Psoas muscle (tissue), 7 donors: ENCODE measurements at regions not wholly inside any gene's neighbourhood (a gene's known extent, or its start where the extent isn't known, plus 50 kb on each side); places are given as distances from the start of the nearest gene placed in this dataset.

Source experiments
- ATAC-seq, 4 donors: fragments of 200-7000 bp; cut with Tn5 transposase; one replicate each; pipeline ENCODE4 v1.9.1; 2020; ENCODE audit warnings: moderate library complexity in 3 of 4, mild to moderate bottlenecking in 2 of 4
- DNase-seq, 2 donors: peaks; one replicate each; pipeline ENCODE4 v3.0.0-alpha.2; 2020
- H3K27ac ChIP-seq: fragments of 200-600 bp; one replicate; pipeline ENCODE4 v1.8.0; 2022
- H3K27me3 ChIP-seq, 3 donors: fragments of 200-600 bp in 1 of 3; one replicate each; pipeline versions ENCODE4 v1.6.1 to v1.8.0; 2013 to 2022; ENCODE audit warnings: low read length in 2 of 3, mild to moderate bottlenecking in 2 of 3, moderate library complexity in 1 of 3; ENCODE audit not compliant: insufficient read depth in 3 of 3
- H3K36me3 ChIP-seq, 2 donors: fragments of 200-600 bp in 1 of 2; one replicate each; pipeline versions ENCODE4 v1.6.1 to v1.8.0; 2013 to 2022; ENCODE audit warnings: low read depth in 1 of 2, mild to moderate bottlenecking in 1 of 2, moderate library complexity in 1 of 2; ENCODE audit not compliant: insufficient read depth in 1 of 2
- H3K4me1 ChIP-seq: fragments of 200-600 bp; one replicate; pipeline ENCODE4 v1.8.0; 2022
- H3K4me3 ChIP-seq: fragments of 200-600 bp; one replicate; pipeline ENCODE4 v1.8.0; 2022; ENCODE audit warnings: mild to moderate bottlenecking
- H3K9me3 ChIP-seq: fragments of 200-600 bp; one replicate; pipeline ENCODE4 v1.8.0; 2022
- CTCF ChIP-seq: fragments of 200-600 bp; IDR thresholded peaks from one replicate; pipeline ENCODE4 v1.8.0; 2022; ENCODE audit warnings: antibody characterized with exemption
- WGBS, 3 donors: extraction: QIAGEN DNeasy Blood & Tissue Kit; methylation state at CpG; one replicate each; pipeline versions ENCODE4 v1.1.6 to v1.1.7; 2013; 5-methylcytosine and 5-hydroxymethylcytosine counted together
- intact Hi-C, 2 donors: fragments of 100-400 bp; cut with DNase I; formaldehyde crosslinking; loops; one replicate each; pipeline versions ENCODE4 v1.11.0 to v1.14.2; 2022
- donor health status: healthy with polysubstance abuse.
- donor health status: DM: no; HTN: no; CAD: no; lungs with moderate emphysema.
- donor health status: Bipolar disorder and iron deficiency.
- donor health status: healthy.
- donor health status: DM: yes; HTN: yes; CAD: no.
- donor health status: DM: no; HTN: no; CAD: no.
- donor health status: DM: yes; HTN: yes; CAD: no.

GRCh38 chr5:124240732-124241131, 505.7 kb downstream of the ZNF608 start:
- peaks cover 16% of the 10 kb centered on the region for H3K9me3 ChIP-seq
- TF ChIP-seq CTCF, result no peak
- DNase-seq (no peak), ATAC-seq (no peak)
- no peaks in the 10 kb centered on the region for H3K27me3 ChIP-seq
- H3K4me1 ChIP-seq, result no peaks in the 10 kb centered on the region
- 94 to 100% (median 100%) methylated on average over 1 of the region's 1 CpG for WGBS, 3 donors
- intact Hi-C loops, result no loop called here
- H3K4me3 ChIP-seq, result no peak overlapping the region
- no peaks in the 10 kb centered on the region for H3K36me3 ChIP-seq
- no peak overlapping the region for H3K27ac ChIP-seq

- Histone ChIP-seq H3K27ac (no peak overlapping the region), H3K36me3 (no peaks in the 10 kb centered on the region), H3K4me3 (no peak overlapping the region), H3K4me1 (no peaks in the 10 kb centered on the region), H3K27me3 (no peaks in the 10 kb centered on the region), H3K9me3 (peaks cover 6% of the 10 kb centered on the region)
- no peak for DNase-seq
- intact Hi-C loops, result no loop called here
- ATAC-seq, result no peak
- 93 to 96% (median 95%) methylated on average over 3 of the region's 3 CpGs for WGBS, 3 donors
- no peak for TF ChIP-seq CTCF
Measured at GRCh38 chr5:124239572-124239971, 506.9 kb downstream of the ZNF608 start.

- intact Hi-C loops, result no loop called here
- no peak for TF ChIP-seq CTCF
- Histone ChIP-seq H3K36me3 (no peaks in the 10 kb centered on the region), H3K9me3 (peaks cover 5% of the 10 kb centered on the region), H3K4me1 (no peaks in the 10 kb centered on the region), H3K27me3 (no peaks in the 10 kb centered on the region), H3K27ac (no peak overlapping the region), H3K4me3 (no peak overlapping the region)
- ATAC-seq (no peak), DNase-seq (no peak)
- 88 to 99% (median 96%) methylated on average over 6 of the region's 6 CpGs for WGBS, 3 donors
Measured at GRCh38 chr5:124238350-124238749, 508.1 kb downstream of the ZNF608 start.

GRCh38 chr5:124237206-124237695, 509.2 kb downstream of the ZNF608 start:
- DNase-seq, result no peak
- no peaks in the 10 kb centered on the region for H3K4me1 ChIP-seq
- H3K4me3 ChIP-seq, result no peak overlapping the region
- no peak for ATAC-seq
- H3K36me3 ChIP-seq, result no peaks in the 10 kb centered on the region
- TF ChIP-seq CTCF, result no peak
- no peaks in the 10 kb centered on the region for H3K27me3 ChIP-seq
- H3K9me3 ChIP-seq, result peaks cover 5% of the 10 kb centered on the region
- 39 to 63% (median 48%) methylated on average over 1 of the region's 1 CpG for WGBS, 3 donors
- H3K27ac ChIP-seq, result no peak overlapping the region
- intact Hi-C loops, result no loop called here
